ENCODE measurements at regions not wholly inside any gene's neighbourhood (a gene's known extent, or its start where the extent isn't known, plus 50 kb on each side); places are given as distances from the start of the nearest gene placed in this dataset.

GRCh38 chr13:30094015-30094414 is 213.3 kb downstream of the KATNAL1 start:
- CTCF ChIA-PET: interaction anchor here (0.7 kb wide), 1 partner anchor 19 kb away, joined by 3 read pairs; no protein-coding TSS in a partner anchor
- POLR2A ChIA-PET: no interaction called here

DNA sequence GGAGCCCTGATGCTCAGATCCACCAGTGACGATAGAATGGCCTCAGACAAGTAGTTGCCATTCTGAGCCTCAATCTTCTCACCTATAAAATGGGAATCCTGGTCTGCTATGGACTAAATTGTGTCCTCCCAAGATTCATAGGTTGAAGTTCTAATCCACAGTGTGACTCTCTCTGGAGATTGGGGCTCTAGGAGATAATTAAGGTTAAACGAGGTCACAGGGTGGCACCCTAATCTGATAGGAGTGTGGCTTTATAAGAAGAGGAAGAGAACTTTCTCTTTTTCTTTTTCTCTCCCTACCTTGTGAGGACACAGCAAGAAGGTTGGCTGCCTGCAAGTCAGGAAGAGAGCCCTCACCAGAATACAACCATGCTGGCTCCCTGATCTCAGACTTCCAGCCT is 214.1 kb downstream of the KATNAL1 start:
- ChIA-PET POLR2A (no interaction called here), CTCF (interaction anchor here (1.0 kb wide), 1 partner anchor 11 kb away, joined by 3 read pairs; no protein-coding TSS in a partner anchor)
- DNase-seq (ENCODE audit: extremely low spot score): no peak
- TF ChIP-seq, protein P1, sequence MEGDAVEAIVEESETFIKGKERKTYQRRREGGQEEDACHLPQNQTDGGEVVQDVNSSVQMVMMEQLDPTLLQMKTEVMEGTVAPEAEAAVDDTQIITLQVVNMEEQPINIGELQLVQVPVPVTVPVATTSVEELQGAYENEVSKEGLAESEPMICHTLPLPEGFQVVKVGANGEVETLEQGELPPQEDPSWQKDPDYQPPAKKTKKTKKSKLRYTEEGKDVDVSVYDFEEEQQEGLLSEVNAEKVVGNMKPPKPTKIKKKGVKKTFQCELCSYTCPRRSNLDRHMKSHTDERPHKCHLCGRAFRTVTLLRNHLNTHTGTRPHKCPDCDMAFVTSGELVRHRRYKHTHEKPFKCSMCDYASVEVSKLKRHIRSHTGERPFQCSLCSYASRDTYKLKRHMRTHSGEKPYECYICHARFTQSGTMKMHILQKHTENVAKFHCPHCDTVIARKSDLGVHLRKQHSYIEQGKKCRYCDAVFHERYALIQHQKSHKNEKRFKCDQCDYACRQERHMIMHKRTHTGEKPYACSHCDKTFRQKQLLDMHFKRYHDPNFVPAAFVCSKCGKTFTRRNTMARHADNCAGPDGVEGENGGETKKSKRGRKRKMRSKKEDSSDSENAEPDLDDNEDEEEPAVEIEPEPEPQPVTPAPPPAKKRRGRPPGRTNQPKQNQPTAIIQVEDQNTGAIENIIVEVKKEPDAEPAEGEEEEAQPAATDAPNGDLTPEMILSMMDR (IDR thresholded peaks at IDR 0.05; ENCODE audit: control extremely low read depth, extremely low read depth, low read depth, missing control alignments): no peak

More at GRCh38 chr13:30094015-30094414, 213.3 kb downstream of the KATNAL1 start:
- TF ChIP-seq, protein P1 (IDR thresholded peaks at IDR 0.05; ENCODE audit: control extremely low read depth, extremely low read depth, low read depth, missing control alignments): no peak
- no peak for DNase-seq (ENCODE audit: extremely low spot score)

GRCh38 chr13:30091691-30092090 is 215.7 kb downstream of the KATNAL1 start:
- CTCF ChIA-PET: interaction anchor here (1.0 to 2.1 kb wide), 3 partner anchors 13 to 21 kb away, joined by 3 to 5 read pairs (median 4); no protein-coding TSS in a partner anchor
- DNase-seq (ENCODE audit: extremely low spot score): no peak
- POLR2A ChIA-PET: no interaction called here
- TF ChIP-seq, protein P1 (IDR thresholded peaks at IDR 0.05; ENCODE audit: control extremely low read depth, extremely low read depth, low read depth, missing control alignments): no peak

DNA sequence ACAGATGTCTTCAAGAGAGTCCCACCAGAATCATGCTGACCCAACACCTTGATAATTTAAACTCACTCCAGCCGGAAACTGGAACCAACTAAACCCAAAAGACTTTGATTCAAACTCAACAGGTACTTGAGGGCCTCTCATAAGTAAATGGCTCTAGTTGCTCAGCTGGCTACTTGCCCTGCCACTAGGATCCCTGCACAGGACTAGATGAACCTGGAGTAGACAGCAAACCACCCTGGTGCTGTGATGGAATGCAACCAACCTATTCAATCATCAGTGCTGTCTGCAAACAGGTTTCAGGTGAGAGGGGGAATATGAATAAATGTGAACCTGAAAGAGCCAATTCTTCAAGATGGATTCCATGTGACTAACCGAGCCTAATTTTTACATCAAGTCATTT is 216.3 kb downstream of the KATNAL1 start:
- TF ChIP-seq, protein P1 (IDR thresholded peaks at IDR 0.05; ENCODE audit: control extremely low read depth, extremely low read depth, low read depth, missing control alignments): no peak
- POLR2A ChIA-PET: no interaction called here
- CTCF ChIA-PET: interaction anchor here (0.8 to 2.1 kb wide), 4 partner anchors 12 to 320 kb away, joined by 3 to 5 read pairs (median 4); no protein-coding TSS in a partner anchor
- no peak for DNase-seq (ENCODE audit: extremely low spot score)

- CTCF ChIA-PET: no interaction called here
- TF ChIP-seq, protein P1 (IDR thresholded peaks at IDR 0.05; ENCODE audit: control extremely low read depth, extremely low read depth, low read depth, missing control alignments): no peak
- POLR2A ChIA-PET: no interaction called here
- DNase-seq (ENCODE audit: extremely low spot score): no peak
Observed at GRCh38 chr13:30088312-30088855, 219.0 kb downstream of the KATNAL1 start.

DNA sequence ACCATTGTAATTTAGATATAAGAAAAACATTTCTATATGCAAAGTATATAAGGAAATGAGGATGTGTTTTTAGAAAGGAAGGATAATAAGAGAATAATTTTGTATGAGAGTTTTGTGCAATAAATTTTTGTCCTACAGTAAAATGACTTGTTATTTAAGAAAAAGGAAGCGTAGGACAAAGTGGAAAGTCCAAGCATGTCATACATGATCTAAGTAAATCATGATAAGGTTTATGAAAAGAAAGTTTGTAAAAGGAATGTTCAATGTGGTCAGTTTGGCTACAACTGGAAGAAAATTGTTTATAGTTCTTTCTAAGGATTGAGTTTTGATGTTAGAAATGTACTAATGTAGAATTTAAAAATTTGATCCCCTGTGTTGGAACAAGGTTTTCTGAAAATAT is 222.3 kb downstream of the KATNAL1 start:
- ChIA-PET CTCF (interaction anchor here (1.0 to 2.3 kb wide), 3 partner anchors 27 to 161 kb away, joined by 3 to 6 read pairs (median 4); no protein-coding TSS in a partner anchor), POLR2A (no interaction called here)
- DNase-seq (ENCODE audit: extremely low spot score): no peak
- TF ChIP-seq, protein P1 (IDR thresholded peaks at IDR 0.05; ENCODE audit: control extremely low read depth, extremely low read depth, low read depth, missing control alignments): no peak
